Keratinocyte (primary cell): ENCODE measurements at regions not wholly inside any gene's neighbourhood (a gene's known extent, or its start where the extent isn't known, plus 50 kb on each side); places are given as distances from the start of the nearest gene placed in this dataset.

Experiments used
- DNase-seq: peaks from one replicate; pipeline ENCODE4 v3.0.0-alpha.2; 2011; ENCODE audit warnings: low read depth, missing footprints, low spot score
- FAIRE-seq: peaks from 2 replicates; lab custom pipeline; 2011; peaks lifted over from hg19 to GRCh38; lab: Jason Lieb, UNC
- H2AFZ ChIP-seq: 2 replicates; pipeline ENCODE4 v1.6.0; 2012; ENCODE audit warnings: low read length, control low read depth, inconsistent platforms; ENCODE audit not compliant: control insufficient read depth
- H3K27ac ChIP-seq: 2 replicates; pipeline ENCODE4 v1.5.1; 2011; ENCODE audit warnings: low read length; ENCODE audit not compliant: control insufficient read depth, insufficient read depth
- H3K27me3 ChIP-seq: 3 replicates; pipeline ENCODE4 v1.6.0; 2011; ENCODE audit warnings: low read length; ENCODE audit not compliant: control insufficient read depth, insufficient read depth; ENCODE audit errors: extremely low read depth
- H3K36me3 ChIP-seq, 2 experiments: 2 replicates in 1 of 2; 3 replicates in 1 of 2; pipeline ENCODE4 v1.5.1; 2011; ENCODE audit warnings: low read length in 2 of 2, mild to moderate bottlenecking in 1 of 2; ENCODE audit not compliant: control insufficient read depth in 2 of 2, insufficient read depth in 2 of 2; ENCODE audit errors: extremely low read depth in 1 of 2
- H3K4me1 ChIP-seq: 3 replicates; pipeline ENCODE4 v1.5.1; 2011; ENCODE audit warnings: low read length; ENCODE audit not compliant: control insufficient read depth, insufficient read depth; ENCODE audit errors: extremely low read depth
- H3K4me2 ChIP-seq: 3 replicates; pipeline ENCODE4 v1.6.0; 2011; ENCODE audit warnings: low read depth, low read length; ENCODE audit not compliant: control insufficient read depth, insufficient read depth; ENCODE audit errors: extremely low read depth
- H3K4me3 ChIP-seq, 3 experiments: fragments of 200-600 bp in 1 of 3; sonication (generic) in 1 of 3; 2 replicates in 2 of 3; 3 replicates in 1 of 3; pipeline ENCODE4 v1.5.1; 2011 to 2016; ENCODE audit warnings: low read length in 3 of 3, mild to moderate bottlenecking in 3 of 3, control low read depth in 2 of 3, inconsistent platforms in 1 of 3, low read depth in 1 of 3, mixed read lengths in 1 of 3, mixed run types in 1 of 3, moderate library complexity in 1 of 3; ENCODE audit not compliant: control insufficient read depth in 2 of 3, insufficient read depth in 2 of 3; ENCODE audit errors: extremely low read depth in 1 of 3
- H3K79me2 ChIP-seq: 2 replicates; pipeline ENCODE4 v1.6.0; 2012; ENCODE audit warnings: low read length; ENCODE audit not compliant: control insufficient read depth, insufficient read depth
- H3K9ac ChIP-seq: 3 replicates; pipeline ENCODE4 v1.6.0; 2011; ENCODE audit warnings: low read length; ENCODE audit not compliant: control insufficient read depth, insufficient read depth; ENCODE audit errors: extremely low read depth
- H3K9me1 ChIP-seq: 3 replicates; pipeline ENCODE4 v1.6.0; 2011; ENCODE audit warnings: low read length; ENCODE audit not compliant: control insufficient read depth, insufficient read depth; ENCODE audit errors: extremely low read depth
- H3K9me3 ChIP-seq: 2 replicates; pipeline ENCODE4 v1.5.1; 2012; ENCODE audit warnings: low read depth, low read length; ENCODE audit not compliant: control insufficient read depth
- H4K20me1 ChIP-seq: 3 replicates; pipeline ENCODE4 v1.6.0; 2011; ENCODE audit warnings: low read length; ENCODE audit not compliant: control insufficient read depth, insufficient read depth; ENCODE audit errors: extremely low read depth
- EZH2 ChIP-seq: IDR thresholded peaks from one replicate; pipeline ENCODE4 v1.6.1; 2012; ENCODE audit warnings: inconsistent platforms, mild to moderate bottlenecking, low read length, moderate library complexity
- dilution Hi-C: fragments of 300-500 bp; cut with MboI; formaldehyde crosslinking; loops from one replicate; pipeline ENCODE4 v1.7.0; 2020; ENCODE audit warnings: low sequenced_read_pairs; ENCODE audit not compliant: extremely low pct_ligation_motif_present
- TF ChIP-seq, protein P1 (sequence below), 3 experiments: IDR thresholded peaks in 1 of 3; conservative IDR thresholded peaks in 1 of 3; optimal IDR thresholded peaks in 1 of 3; 2 replicates in 2 of 3; 3 replicates in 1 of 3; pipeline versions ENCODE3 to v1.5.1; 2011; ENCODE audit warnings: low read length in 3 of 3, mild to moderate bottlenecking in 3 of 3, moderate library complexity in 2 of 3, control low read depth in 1 of 3, inconsistent platforms in 1 of 3; ENCODE audit not compliant: insufficient read depth in 2 of 3; ENCODE audit errors: extremely low read depth in 1 of 3

DNA sequence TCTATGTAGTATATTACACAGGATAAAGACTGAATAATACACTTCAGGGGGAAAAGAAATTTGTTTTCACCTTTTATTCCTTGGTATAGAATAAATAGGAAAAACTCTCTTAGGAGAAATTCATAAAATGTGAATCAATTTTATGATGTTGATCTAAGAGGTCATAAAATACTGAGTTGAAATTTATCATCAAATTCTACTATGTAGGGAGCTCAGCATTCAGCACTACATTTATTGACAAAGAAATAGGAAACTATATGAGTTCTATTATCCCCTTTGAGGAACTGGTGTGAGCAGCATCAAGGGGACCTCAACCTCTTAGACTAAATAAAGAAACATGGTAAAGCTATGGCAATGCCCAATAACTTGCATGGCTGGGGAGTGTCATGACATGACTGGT, 348.2 kb upstream of the SMIM31 start:
- H2AFZ ChIP-seq = no peak overlapping the region
- no peaks in the 10 kb centered on the region for H4K20me1 ChIP-seq
- no peaks in the 10 kb centered on the region for H3K36me3 ChIP-seq
- no peak overlapping the region for H3K27ac ChIP-seq
- H3K9me1 ChIP-seq = no peaks in the 10 kb centered on the region
- no peak for FAIRE-seq
- H3K4me1 ChIP-seq = peaks cover 5% of the 10 kb centered on the region
- no peak overlapping the region for H3K4me2 ChIP-seq
- no peak for DNase-seq
- H3K4me3 ChIP-seq = no peak overlapping the region
- no peaks in the 10 kb centered on the region for H3K27me3 ChIP-seq
- no peaks in the 10 kb centered on the region for H3K9me3 ChIP-seq
- no peak overlapping the region for H3K9ac ChIP-seq
- TF ChIP-seq EZH2 = no peak
- H3K79me2 ChIP-seq = no peaks in the 10 kb centered on the region
- dilution Hi-C loops = no loop called here

DNA sequence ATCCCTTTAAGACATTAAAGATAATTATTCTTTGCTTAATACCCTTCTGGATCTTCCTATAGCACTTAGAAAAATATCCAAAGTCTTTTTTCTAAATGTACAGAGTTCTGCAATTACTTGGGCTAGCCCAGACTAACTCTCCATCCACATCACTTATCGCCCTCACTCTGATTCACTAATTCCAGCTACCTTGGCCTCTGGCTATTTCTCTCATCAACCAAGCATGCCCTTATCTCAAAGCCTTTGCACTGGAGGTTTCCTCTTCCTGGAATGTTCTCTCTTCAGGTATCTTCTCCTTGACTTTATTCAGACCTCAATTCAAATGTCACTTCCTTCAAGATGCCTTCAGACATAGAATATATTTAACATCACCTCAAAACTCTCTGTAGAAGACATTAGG, 345.1 kb upstream of the SMIM31 start:
- H3K27me3 ChIP-seq = no peaks in the 10 kb centered on the region
- no peaks in the 10 kb centered on the region for H4K20me1 ChIP-seq
- H3K27ac ChIP-seq = no peak overlapping the region
- no peak overlapping the region for H3K4me2 ChIP-seq
- no peak for DNase-seq
- H3K36me3 ChIP-seq = no peaks in the 10 kb centered on the region
- H3K9me1 ChIP-seq = no peaks in the 10 kb centered on the region
- H3K79me2 ChIP-seq = no peaks in the 10 kb centered on the region
- peaks cover 5% of the 10 kb centered on the region for H3K4me1 ChIP-seq
- dilution Hi-C loops = no loop called here
- H3K9ac ChIP-seq = no peak overlapping the region
- H2AFZ ChIP-seq = no peak overlapping the region
- peak; percentile 59 for FAIRE-seq
- TF ChIP-seq, protein P1, sequence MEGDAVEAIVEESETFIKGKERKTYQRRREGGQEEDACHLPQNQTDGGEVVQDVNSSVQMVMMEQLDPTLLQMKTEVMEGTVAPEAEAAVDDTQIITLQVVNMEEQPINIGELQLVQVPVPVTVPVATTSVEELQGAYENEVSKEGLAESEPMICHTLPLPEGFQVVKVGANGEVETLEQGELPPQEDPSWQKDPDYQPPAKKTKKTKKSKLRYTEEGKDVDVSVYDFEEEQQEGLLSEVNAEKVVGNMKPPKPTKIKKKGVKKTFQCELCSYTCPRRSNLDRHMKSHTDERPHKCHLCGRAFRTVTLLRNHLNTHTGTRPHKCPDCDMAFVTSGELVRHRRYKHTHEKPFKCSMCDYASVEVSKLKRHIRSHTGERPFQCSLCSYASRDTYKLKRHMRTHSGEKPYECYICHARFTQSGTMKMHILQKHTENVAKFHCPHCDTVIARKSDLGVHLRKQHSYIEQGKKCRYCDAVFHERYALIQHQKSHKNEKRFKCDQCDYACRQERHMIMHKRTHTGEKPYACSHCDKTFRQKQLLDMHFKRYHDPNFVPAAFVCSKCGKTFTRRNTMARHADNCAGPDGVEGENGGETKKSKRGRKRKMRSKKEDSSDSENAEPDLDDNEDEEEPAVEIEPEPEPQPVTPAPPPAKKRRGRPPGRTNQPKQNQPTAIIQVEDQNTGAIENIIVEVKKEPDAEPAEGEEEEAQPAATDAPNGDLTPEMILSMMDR (optimal IDR thresholded peaks at IDR 0.05 in 1 of 3, IDR thresholded peaks at IDR 0.05 in 1 of 3, conservative IDR thresholded peaks at IDR 0.05 in 1 of 3; ENCODE audit: extremely low read depth in 1 of 3, insufficient read depth in 2 of 3, low read length in 3 of 3) = no peak
- TF ChIP-seq EZH2 = no peak
- no peak overlapping the region for H3K4me3 ChIP-seq
- H3K9me3 ChIP-seq = no peaks in the 10 kb centered on the region

DNA sequence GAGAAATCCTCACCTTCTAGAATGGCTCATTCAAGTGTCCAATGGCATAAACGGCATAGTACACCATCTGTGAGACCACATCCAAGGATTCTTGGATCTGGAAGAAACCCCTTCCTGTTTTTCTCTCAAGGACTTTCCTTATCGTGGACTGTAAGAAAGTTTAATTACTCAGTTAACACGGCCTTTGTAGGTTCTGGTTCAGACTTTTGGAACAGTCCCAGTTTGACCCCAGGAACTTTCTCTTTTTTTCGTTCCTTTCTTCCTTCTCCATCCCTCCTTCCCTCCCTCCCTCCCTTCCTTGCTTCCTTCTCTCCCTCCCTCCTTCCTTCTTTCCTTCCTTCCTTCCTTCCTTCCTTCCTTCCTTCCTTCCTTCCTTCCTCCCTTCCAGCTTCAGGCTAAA, 343.5 kb upstream of the SMIM31 start:
- Histone ChIP-seq H2AFZ (no peak overlapping the region), H3K27me3 (no peaks in the 10 kb centered on the region)
- TF ChIP-seq, protein P1 (optimal IDR thresholded peaks at IDR 0.05 in 1 of 3, IDR thresholded peaks at IDR 0.05 in 1 of 3, conservative IDR thresholded peaks at IDR 0.05 in 1 of 3; ENCODE audit: extremely low read depth in 1 of 3, insufficient read depth in 2 of 3, low read length in 3 of 3) = no peak
- no peak for TF ChIP-seq EZH2

More for the DNA sequence above, 343.5 kb upstream of the SMIM31 start:
- FAIRE-seq = no peak
- H3K36me3 ChIP-seq = no peaks in the 10 kb centered on the region
- H4K20me1 ChIP-seq = no peaks in the 10 kb centered on the region
- dilution Hi-C loops = no loop called here
- H3K27ac ChIP-seq = no peak overlapping the region
- H3K9me3 ChIP-seq = no peaks in the 10 kb centered on the region
- H3K4me2 ChIP-seq = no peak overlapping the region
- no peaks in the 10 kb centered on the region for H3K79me2 ChIP-seq
- H3K4me1 ChIP-seq = peaks cover 5% of the 10 kb centered on the region
- H3K9ac ChIP-seq = no peak overlapping the region
- H3K4me3 ChIP-seq = no peak overlapping the region
- DNase-seq = no peak
- no peaks in the 10 kb centered on the region for H3K9me1 ChIP-seq
